IMR-90 (cell line): ENCODE measurements at regions not wholly inside any gene's neighbourhood (a gene's known extent, or its start where the extent isn't known, plus 50 kb on each side); places are given as distances from the start of the nearest gene placed in this dataset.

ENCODE experiments used
- ATAC-seq: fragments of 200-7000 bp; cut with Tn5 transposase; 2 replicates; pipeline ENCODE4 v1.9.1; 2020; ENCODE audit warnings: low read depth, mild to moderate bottlenecking, moderate library complexity
- BruUV-seq: library from RNA; stranded (reverse); fragments of 400-500 nt; replicated peaks from 2 replicates; lab custom pipeline; 2021; lab: Mats Ljungman, UMichigan
- CTCF ChIA-PET: fragments of 300-600 bp; formaldehyde crosslinking; extraction: SDS; loops from one replicate; lab custom pipeline; 2021; ENCODE audit warnings: antibody characterized with exemption; lab: Yijun Ruan, JAX
- POLR2A ChIA-PET: fragments of 300-600 bp; sonication (Branson Sonifier 250); formaldehyde crosslinking; loops from one replicate; lab custom pipeline; 2022; ENCODE audit warnings: antibody characterized with exemption; ENCODE audit not compliant: unreplicated experiment; lab: Charles Lee
- DNase-seq: peaks from one replicate; pipeline ENCODE4 v3.0.0; 2013
- H2AFZ ChIP-seq: replicated peaks from 2 replicates; pipeline ENCODE3; 2013; ENCODE audit warnings: low read length, mild to moderate bottlenecking; ENCODE audit not compliant: poor library complexity
- H2AK5ac ChIP-seq: 2 replicates; pipeline ENCODE4 v1.6.1; 2013; ENCODE audit warnings: low read depth, low read length, inconsistent platforms
- H2AK9ac ChIP-seq: replicated peaks from 2 replicates; pipeline ENCODE3; 2013; ENCODE audit warnings: mild to moderate bottlenecking, low read depth, low read length, moderate library complexity; ENCODE audit not compliant: poor library complexity
- H2BK120ac ChIP-seq: 2 replicates; pipeline ENCODE4 v1.6.1; 2013; ENCODE audit warnings: low read depth, low read length, inconsistent platforms
- H2BK15ac ChIP-seq: 3 replicates; pipeline ENCODE4 v1.6.1; 2013; ENCODE audit warnings: low read depth, low read length, inconsistent platforms
- H2BK20ac ChIP-seq: 2 replicates; pipeline ENCODE4 v1.6.1; 2013; ENCODE audit warnings: low read depth, mild to moderate bottlenecking, inconsistent platforms, low read length, moderate library complexity
- H2BK5ac ChIP-seq: 2 replicates; pipeline ENCODE4 v1.6.1; 2013; ENCODE audit warnings: mild to moderate bottlenecking, low read depth, low read length, inconsistent platforms; ENCODE audit not compliant: poor library complexity, severe bottlenecking
- H3K14ac ChIP-seq: replicated peaks from 2 replicates; pipeline ENCODE4 v1.6.1; 2013; ENCODE audit warnings: low read depth, low read length, inconsistent platforms
- H3K18ac ChIP-seq: 2 replicates; pipeline ENCODE4 v1.6.1; 2013; ENCODE audit warnings: low read depth, low read length, control low read depth
- H3K23ac ChIP-seq: 2 replicates; pipeline ENCODE4 v1.6.1; 2013; ENCODE audit warnings: low read depth, low read length, inconsistent platforms
- H3K27ac ChIP-seq: 2 replicates; pipeline ENCODE4 v1.5.1; 2013; ENCODE audit warnings: mild to moderate bottlenecking, control low read depth, low read length; ENCODE audit not compliant: insufficient read depth
- H3K27me3 ChIP-seq: 2 replicates; pipeline ENCODE4 v1.6.1; 2013; ENCODE audit warnings: low read length; ENCODE audit not compliant: control insufficient read depth, insufficient read depth
- H3K36me3 ChIP-seq: 2 replicates; pipeline ENCODE4 v1.6.1; 2013; ENCODE audit warnings: low read length, mixed read lengths; ENCODE audit not compliant: control insufficient read depth, insufficient read depth
- H3K4ac ChIP-seq: 2 replicates; pipeline ENCODE4 v1.6.1; 2013; ENCODE audit warnings: low read depth, low read length, inconsistent platforms
- H3K4me1 ChIP-seq: 2 replicates; pipeline ENCODE4 v1.6.1; 2013; ENCODE audit warnings: low read length, mixed read lengths; ENCODE audit not compliant: control insufficient read depth, insufficient read depth
- H3K4me2 ChIP-seq: 2 replicates; pipeline ENCODE4 v1.6.1; 2013; ENCODE audit warnings: low read depth, mild to moderate bottlenecking, control low read depth, low read length, moderate library complexity
- H3K4me3 ChIP-seq: 2 replicates; pipeline ENCODE4 v1.5.1; 2013; ENCODE audit warnings: low read depth, mild to moderate bottlenecking, control low read depth, low read length, moderate library complexity; ENCODE audit not compliant: insufficient read depth
- H3K56ac ChIP-seq: 2 replicates; pipeline ENCODE4 v1.6.1; 2013; ENCODE audit warnings: low read length, inconsistent platforms; ENCODE audit not compliant: insufficient read depth; ENCODE audit errors: extremely low read depth
- H3K79me1 ChIP-seq, 2 experiments: 2 replicates each; pipeline ENCODE4 v1.6.1; 2013; ENCODE audit warnings: low read length in 2 of 2, inconsistent platforms in 1 of 2, low read depth in 1 of 2
- H3K9ac ChIP-seq: 2 replicates; pipeline ENCODE4 v1.6.1; 2013; ENCODE audit warnings: low read depth, low read length, control low read depth
- H3K9me1 ChIP-seq: 2 replicates; pipeline ENCODE4 v1.6.1; 2013; ENCODE audit warnings: low read length, inconsistent platforms; ENCODE audit not compliant: insufficient read depth
- H3K9me3 ChIP-seq: 2 replicates; pipeline ENCODE4 v1.6.1; 2013; ENCODE audit warnings: low read length; ENCODE audit not compliant: control insufficient read depth, insufficient read depth
- H4K20me1 ChIP-seq: 2 replicates; pipeline ENCODE4 v1.6.1; 2013; ENCODE audit warnings: low read length, inconsistent platforms; ENCODE audit not compliant: insufficient read depth
- H4K5ac ChIP-seq: 2 replicates; pipeline ENCODE4 v1.6.1; 2013; ENCODE audit warnings: mild to moderate bottlenecking, low read depth, low read length, control low read depth
- H4K8ac ChIP-seq, 2 experiments: 2 replicates each; pipeline ENCODE4 v1.6.1; 2013; ENCODE audit warnings: low read depth in 2 of 2, low read length in 2 of 2, control low read depth in 1 of 2, inconsistent platforms in 1 of 2
- H4K91ac ChIP-seq: 2 replicates; pipeline ENCODE4 v1.6.1; 2013; ENCODE audit warnings: low read depth, low read length, inconsistent platforms; ENCODE audit not compliant: insufficient read depth
- BHLHE40 ChIP-seq: fragments of 150-350 bp; IDR thresholded peaks from 2 replicates; pipeline ENCODE4 v1.6.1; 2016; ENCODE audit warnings: mild to moderate bottlenecking, low read depth, low read length
- CEBPB ChIP-seq: IDR thresholded peaks from 2 replicates; pipeline ENCODE4 v1.6.1; 2012; ENCODE audit warnings: low read depth, low read length, improper control_type of control experiment
- FOS ChIP-seq: fragments of 150-350 bp; IDR thresholded peaks from 2 replicates; pipeline ENCODE4 v1.6.1; 2016; ENCODE audit warnings: low read depth, low read length
- MAFK ChIP-seq: IDR thresholded peaks from 2 replicates; pipeline ENCODE4 v1.6.1; 2012; ENCODE audit warnings: low read depth, low read length, improper control_type of control experiment
- MAZ ChIP-seq: IDR thresholded peaks from 2 replicates; pipeline ENCODE4 v1.6.1; 2012; ENCODE audit warnings: low read depth, mild to moderate bottlenecking, low read length, improper control_type of control experiment, moderate library complexity, borderline replicate concordance
- MXI1 ChIP-seq: IDR thresholded peaks from 2 replicates; pipeline ENCODE4 v1.6.1; 2012; ENCODE audit warnings: low read depth, mild to moderate bottlenecking, low read length, moderate library complexity, borderline replicate concordance
- POLR2A ChIP-seq: IDR thresholded peaks from 2 replicates; pipeline ENCODE4 v1.6.1; 2012; ENCODE audit warnings: mild to moderate bottlenecking, low read depth, low read length
- RAD21 ChIP-seq: IDR thresholded peaks from 2 replicates; pipeline ENCODE4 v1.6.1; 2012; ENCODE audit warnings: low read length, improper control_type of control experiment
- RFX5 ChIP-seq: IDR thresholded peaks from 2 replicates; pipeline ENCODE4 v1.8.0; 2012; ENCODE audit warnings: low read depth, mild to moderate bottlenecking, low read length, moderate library complexity
- SMC3 ChIP-seq: fragments of 150-350 bp; IDR thresholded peaks from 2 replicates; pipeline ENCODE4 v1.6.1; 2016; ENCODE audit warnings: low read depth, mild to moderate bottlenecking, antibody characterized with exemption, low read length, moderate library complexity
- dilution Hi-C: fragments of 300-500 bp; cut with HindIII; formaldehyde crosslinking; loops from one replicate; pipeline ENCODE4 v1.14.3; 2018; ENCODE audit warnings: low sequenced_read_pairs; ENCODE audit not compliant: unreplicated experiment
- in situ Hi-C: fragments of 300-500 bp; cut with MboI; formaldehyde crosslinking; loops from 3 replicates; pipeline ENCODE4 v1.14.3; 2019; ENCODE audit warnings: low sequenced_read_pairs, inconsistent platforms, mixed read lengths
- intact Hi-C: fragments of 100-400 bp; cut with micrococcal nuclease; formaldehyde crosslinking; loops from 2 replicates; pipeline ENCODE4 v1.10.0; 2022
- TF ChIP-seq, protein P1 (sequence below): conservative IDR thresholded peaks from 2 replicates; pipeline ENCODE4 v1.5.1; 2012; ENCODE audit warnings: mild to moderate bottlenecking, low read depth, low read length, improper control_type of control experiment
- TF ChIP-seq, protein P2 (sequence below): fragments of 150-350 bp; IDR thresholded peaks from 2 replicates; pipeline ENCODE4 v1.6.1; 2017; ENCODE audit warnings: mild to moderate bottlenecking, antibody characterized with exemption, low read length, low read depth

DNA sequence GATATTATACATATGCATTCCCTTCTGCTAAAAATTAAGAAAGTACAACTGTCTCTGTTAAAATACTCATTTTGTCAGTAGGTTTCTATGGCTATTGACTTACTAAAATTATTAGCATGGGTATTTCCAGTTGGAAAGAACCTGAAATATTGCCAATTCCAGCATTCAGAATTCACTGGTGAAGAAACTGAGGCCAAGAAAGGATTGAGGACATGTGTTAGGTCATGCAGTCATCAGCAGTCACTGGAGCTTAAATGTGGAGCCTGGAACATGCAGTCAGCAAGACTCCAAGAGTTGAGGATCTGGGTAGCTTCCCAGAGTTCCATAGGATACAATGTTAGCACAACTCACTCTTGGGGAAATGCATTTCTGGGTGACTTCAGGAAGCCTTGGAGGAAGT, 1335.6 kb downstream of the AACS start:
- CTCF ChIA-PET, result no interaction called here
- intact Hi-C loops, result no loop called here

More for the DNA sequence above, 1335.6 kb downstream of the AACS start:
- Histone ChIP-seq H3K9me3 (peaks cover 20% of the 10 kb centered on the region), H3K4ac (no peak overlapping the region), H3K4me1 (no peaks in the 10 kb centered on the region), H2BK5ac (no peak overlapping the region), H3K9ac (no peak overlapping the region), H2BK120ac (no peak overlapping the region), H3K18ac (no peak overlapping the region), H4K91ac (no peak overlapping the region), H3K23ac (no peak overlapping the region), H3K9me1 (no peaks in the 10 kb centered on the region), H3K27ac (no peak overlapping the region), H3K36me3 (no peaks in the 10 kb centered on the region), H3K79me1 (no peaks in the 10 kb centered on the region), H4K20me1 (no peaks in the 10 kb centered on the region), H3K4me2 (no peak overlapping the region), H2AFZ (no peak overlapping the region), H3K4me3 (no peak overlapping the region), H2AK9ac (no peak overlapping the region), H3K14ac (no peak overlapping the region), H3K56ac (no peak overlapping the region), H2BK20ac (no peak overlapping the region), H4K5ac (no peak overlapping the region), H4K8ac (no peak overlapping the region), H3K27me3 (no peaks in the 10 kb centered on the region), H2AK5ac (no peak overlapping the region), H2BK15ac (no peak overlapping the region)
- TF ChIP-seq MXI1 (no peak), POLR2A (no peak), MAZ (no peak), CEBPB (no peak), SMC3 (no peak), MAFK (no peak), BHLHE40 (no peak), RFX5 (no peak), RAD21 (no peak), FOS (no peak)
- TF ChIP-seq, protein P1, sequence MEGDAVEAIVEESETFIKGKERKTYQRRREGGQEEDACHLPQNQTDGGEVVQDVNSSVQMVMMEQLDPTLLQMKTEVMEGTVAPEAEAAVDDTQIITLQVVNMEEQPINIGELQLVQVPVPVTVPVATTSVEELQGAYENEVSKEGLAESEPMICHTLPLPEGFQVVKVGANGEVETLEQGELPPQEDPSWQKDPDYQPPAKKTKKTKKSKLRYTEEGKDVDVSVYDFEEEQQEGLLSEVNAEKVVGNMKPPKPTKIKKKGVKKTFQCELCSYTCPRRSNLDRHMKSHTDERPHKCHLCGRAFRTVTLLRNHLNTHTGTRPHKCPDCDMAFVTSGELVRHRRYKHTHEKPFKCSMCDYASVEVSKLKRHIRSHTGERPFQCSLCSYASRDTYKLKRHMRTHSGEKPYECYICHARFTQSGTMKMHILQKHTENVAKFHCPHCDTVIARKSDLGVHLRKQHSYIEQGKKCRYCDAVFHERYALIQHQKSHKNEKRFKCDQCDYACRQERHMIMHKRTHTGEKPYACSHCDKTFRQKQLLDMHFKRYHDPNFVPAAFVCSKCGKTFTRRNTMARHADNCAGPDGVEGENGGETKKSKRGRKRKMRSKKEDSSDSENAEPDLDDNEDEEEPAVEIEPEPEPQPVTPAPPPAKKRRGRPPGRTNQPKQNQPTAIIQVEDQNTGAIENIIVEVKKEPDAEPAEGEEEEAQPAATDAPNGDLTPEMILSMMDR, result no peak
- TF ChIP-seq, protein P2, sequence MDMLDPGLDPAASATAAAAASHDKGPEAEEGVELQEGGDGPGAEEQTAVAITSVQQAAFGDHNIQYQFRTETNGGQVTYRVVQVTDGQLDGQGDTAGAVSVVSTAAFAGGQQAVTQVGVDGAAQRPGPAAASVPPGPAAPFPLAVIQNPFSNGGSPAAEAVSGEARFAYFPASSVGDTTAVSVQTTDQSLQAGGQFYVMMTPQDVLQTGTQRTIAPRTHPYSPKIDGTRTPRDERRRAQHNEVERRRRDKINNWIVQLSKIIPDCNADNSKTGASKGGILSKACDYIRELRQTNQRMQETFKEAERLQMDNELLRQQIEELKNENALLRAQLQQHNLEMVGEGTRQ, result no peak
- POLR2A ChIA-PET, result no interaction called here
- dilution Hi-C loops, result no loop called here
- in situ Hi-C loops, result no loop called here
- ATAC-seq (no peak), DNase-seq (no peak)
- BruUV-seq, result no TSS peak
